Calu3 (cell line): ENCODE measurements at regions not wholly inside any gene's neighbourhood (a gene's known extent, or its start where the extent isn't known, plus 50 kb on each side); places are given as distances from the start of the nearest gene placed in this dataset.
"Not testable (repeated sequence)": the region's sequence is repeated elsewhere in the genome, so short reads cannot be mapped to it uniquely, and the experiment has no call there.

Experiments
- BruUV-seq: library from RNA; stranded (reverse); fragments of 400-500 nt; replicated peaks from 2 replicates; lab custom pipeline; 2021; lab: Mats Ljungman, UMichigan
- CTCF ChIA-PET: fragments of 300-600 bp; sonication (Branson Sonifier 250); formaldehyde crosslinking; loops from one replicate; lab custom pipeline; 2022; ENCODE audit warnings: antibody characterized with exemption; lab: Charles Lee
- DNase-seq: peaks from one replicate; pipeline ENCODE4 v3.0.0; 2022
- H3K27ac Mint-ChIP-seq: one replicate; pipeline ENCODE4 v1.8.0; 2022; ENCODE audit warnings: mixed read lengths; ENCODE audit not compliant: unreplicated experiment
- H3K27me3 Mint-ChIP-seq: one replicate; pipeline ENCODE4 v1.8.0; 2022; ENCODE audit warnings: mixed read lengths; ENCODE audit not compliant: unreplicated experiment
- H3K36me3 Mint-ChIP-seq: one replicate; pipeline ENCODE4 v1.8.0; 2022; ENCODE audit warnings: mild to moderate bottlenecking, moderate library complexity, mixed read lengths; ENCODE audit not compliant: insufficient read depth, unreplicated experiment
- H3K4me1 Mint-ChIP-seq: one replicate; pipeline ENCODE4 v1.8.0; 2022; ENCODE audit warnings: mild to moderate bottlenecking, low read depth, mixed read lengths; ENCODE audit not compliant: unreplicated experiment
- H3K4me3 Mint-ChIP-seq: one replicate; pipeline ENCODE4 v1.8.0; 2022; ENCODE audit warnings: mild to moderate bottlenecking, low read depth, moderate library complexity, mixed read lengths; ENCODE audit not compliant: unreplicated experiment
- H3K9me3 Mint-ChIP-seq: one replicate; pipeline ENCODE4 v1.8.0; 2022; ENCODE audit warnings: low read depth, mixed read lengths; ENCODE audit not compliant: unreplicated experiment
- CTCF ChIP-seq: fragments of 200-600 bp; IDR thresholded peaks from one replicate; pipeline ENCODE4 v1.8.0; 2022; ENCODE audit warnings: antibody characterized with exemption; ENCODE audit not compliant: unreplicated experiment
- intact Hi-C: fragments of 100-400 bp; cut with micrococcal nuclease; formaldehyde crosslinking; loops from one replicate; pipeline ENCODE4 v1.10.0; 2022; ENCODE audit not compliant: unreplicated experiment

- CTCF ChIA-PET, result no interaction called here
- TF ChIP-seq CTCF, result no peak
- peaks cover 23% of the 10 kb centered on the region for H3K4me1 Mint-ChIP-seq
- no peak overlapping the region for H3K4me3 Mint-ChIP-seq
- H3K27ac Mint-ChIP-seq, result no peak overlapping the region
- no peaks in the 10 kb centered on the region for H3K27me3 Mint-ChIP-seq
- no peaks in the 10 kb centered on the region for H3K9me3 Mint-ChIP-seq
- no peak for DNase-seq
- H3K36me3 Mint-ChIP-seq, result peaks cover 4% of the 10 kb centered on the region
- intact Hi-C loops, result no loop called here
- no TSS peak for BruUV-seq
Observed at GRCh38 chr2:215790523-215791421, 222.6 kb downstream of the MREG start.

DNA sequence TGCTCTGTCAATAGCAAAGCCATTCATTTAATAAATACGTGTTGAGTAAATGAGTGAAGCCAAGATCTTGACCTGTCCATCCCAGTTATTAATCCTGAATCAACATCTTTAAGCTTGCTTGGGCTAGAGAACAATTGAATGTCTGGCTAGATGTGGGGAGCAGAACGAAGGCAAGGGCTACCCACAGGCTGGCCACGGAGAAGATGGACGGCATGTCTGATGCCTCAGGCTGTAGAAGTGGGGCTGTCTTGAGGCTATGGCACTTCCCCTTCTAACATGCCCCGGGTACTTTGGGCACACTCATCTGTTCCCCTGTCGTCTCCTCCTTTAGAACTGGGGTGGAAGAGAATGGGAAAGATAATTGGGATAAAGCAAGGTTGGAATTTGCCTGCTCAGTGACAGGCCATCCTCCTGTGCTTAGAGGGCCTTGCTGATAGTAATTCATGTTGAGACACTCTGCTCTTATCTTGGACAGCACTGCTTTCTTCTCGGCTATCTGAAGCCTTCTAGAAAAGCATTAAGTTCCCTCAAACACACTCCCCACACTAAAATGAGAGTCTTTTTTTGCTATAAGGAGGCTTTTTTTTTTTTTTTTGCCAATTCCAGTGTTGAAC, 225.7 kb downstream of the MREG start:
- CTCF ChIA-PET, result interaction anchor here (0.7 kb wide), 2 partner anchors 15 to 40 kb away, joined by 3 to 4 read pairs; no protein-coding TSS in a partner anchor
- Mint-ChIP-seq H3K4me3 (no peak overlapping the region), H3K9me3 (no peaks in the 10 kb centered on the region), H3K36me3 (no peaks in the 10 kb centered on the region), H3K27me3 (no peaks in the 10 kb centered on the region), H3K4me1 (no peaks in the 10 kb centered on the region), H3K27ac (no peak overlapping the region)
- no TSS peak for BruUV-seq
- TF ChIP-seq CTCF, result no peak
- DNase-seq, result no peak
- intact Hi-C loops, result no loop called here

GRCh38 chr2:215787025-215787424, 226.3 kb downstream of the MREG start:
- H3K27me3 Mint-ChIP-seq, result no peaks in the 10 kb centered on the region
- CTCF ChIA-PET, result no interaction called here
- H3K4me1 Mint-ChIP-seq, result no peaks in the 10 kb centered on the region
- no TSS peak for BruUV-seq
- H3K27ac Mint-ChIP-seq, result no peak overlapping the region
- no peaks in the 10 kb centered on the region for H3K36me3 Mint-ChIP-seq
- DNase-seq, result no peak
- no peak overlapping the region for H3K4me3 Mint-ChIP-seq
- intact Hi-C loops, result no loop called here
- no peaks in the 10 kb centered on the region for H3K9me3 Mint-ChIP-seq
- TF ChIP-seq CTCF, result no peak

DNA sequence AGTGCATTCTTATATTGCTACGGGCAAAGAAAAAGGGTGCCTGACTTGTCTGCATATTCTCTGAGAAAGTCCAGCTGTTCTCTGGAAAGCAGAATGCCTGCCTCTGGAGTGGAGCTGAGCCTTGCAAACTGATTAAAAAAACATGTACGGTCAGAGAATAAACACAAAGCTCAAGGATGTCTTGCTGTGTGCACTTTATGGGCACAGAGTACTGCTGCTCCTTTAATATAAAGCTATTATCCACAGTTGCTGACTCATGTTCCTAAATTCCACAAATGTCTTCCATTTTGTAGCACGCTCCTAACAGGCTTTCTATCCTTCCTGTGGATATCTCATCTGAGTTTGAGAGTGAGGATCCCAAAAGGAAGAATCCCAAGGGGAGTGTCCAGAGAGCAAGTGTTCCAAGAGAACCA, 229.0 kb downstream of the MREG start:
- Mint-ChIP-seq H3K4me3 (no peak overlapping the region), H3K36me3 (no peaks in the 10 kb centered on the region), H3K4me1 (no peaks in the 10 kb centered on the region), H3K27me3 (no peaks in the 10 kb centered on the region), H3K27ac (no peak overlapping the region), H3K9me3 (no peaks in the 10 kb centered on the region)
- no peak for TF ChIP-seq CTCF
- intact Hi-C loops, result no loop called here
- CTCF ChIA-PET, result no interaction called here
- no peak for DNase-seq
- BruUV-seq, result no TSS peak

DNA sequence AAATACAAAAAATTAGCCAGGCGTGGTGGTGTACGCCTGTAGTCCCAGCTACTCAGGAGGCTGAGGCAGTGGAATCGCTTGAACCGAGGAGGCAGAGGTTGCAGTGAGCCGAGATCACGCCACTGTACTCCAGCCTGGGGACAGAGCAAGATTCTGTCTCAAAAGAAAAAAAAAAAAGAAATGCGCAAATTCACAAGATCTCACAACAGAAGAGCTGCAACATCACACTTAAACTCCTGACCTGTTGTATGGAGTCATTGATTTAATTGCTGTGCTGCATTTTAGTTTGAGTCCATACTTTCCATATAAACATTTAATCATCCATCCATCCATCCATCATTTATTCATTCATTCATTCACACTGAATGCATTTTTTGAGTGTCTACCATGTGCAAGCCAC, 229.7 kb downstream of the MREG start:
- H3K27me3 Mint-ChIP-seq, DNase-seq, H3K4me1 Mint-ChIP-seq, H3K9me3 Mint-ChIP-seq, H3K27ac Mint-ChIP-seq, BruUV-seq, intact Hi-C loops, CTCF ChIA-PET, H3K36me3 Mint-ChIP-seq, H3K4me3 Mint-ChIP-seq: not testable (repeated sequence)
